NCI-H2081 (cell line): ENCODE measurements at regions not wholly inside any gene's neighbourhood (a gene's known extent, or its start where the extent isn't known, plus 50 kb on each side); places are given as distances from the start of the nearest gene placed in this dataset.

ENCODE experiments used
- DNase-seq, 2 experiments: peaks; one replicate each; lab custom pipeline; 2025; lab: John Stamatoyannopoulos, UW

- no peak for DNase-seq
Measured at GRCh38 chr3:161444694-161445077, 51.9 kb upstream of the OTOL1 start.

GRCh38 chr3:161443921-161444693 lies 52.5 kb upstream of the OTOL1 start:
- no peak for DNase-seq

GRCh38 chr3:161430307-161430706 lies 59.0 kb upstream of the SPTSSB start:
- no peak for DNase-seq

- DNase-seq, result no peak
Measured at GRCh38 chr3:161427347-161427746, 56.0 kb upstream of the SPTSSB start.

GRCh38 chr3:161426758-161427157 lies 55.4 kb upstream of the SPTSSB start:
- no peak for DNase-seq

GRCh38 chr3:161423911-161424522 lies 52.7 kb upstream of the SPTSSB start:
- DNase-seq, result peak; percentile 55 to 60

- no peak for DNase-seq
Measured at GRCh38 chr3:161422171-161422700, 50.9 kb upstream of the SPTSSB start.
